ENCODE measurements at regions not wholly inside any gene's neighbourhood (a gene's known extent, or its start where the extent isn't known, plus 50 kb on each side); places are given as distances from the start of the nearest gene placed in this dataset.

GRCh38 chr12:41893491-41893890 is 251.2 kb downstream of the GXYLT1 start:
- Histone ChIP-seq H3K36me3 (ENCODE audit: control insufficient read depth, insufficient read depth, low read length) (no peaks in the 10 kb centered on the region), H2BK20ac (ENCODE audit: low read depth, low read length) (no peak overlapping the region), H3K79me1 (ENCODE audit: low read depth in 1 of 2, low read length in 2 of 2) (no peaks in the 10 kb centered on the region), H2AK5ac (ENCODE audit: low read depth, low read length) (no peak overlapping the region), H3K4ac (ENCODE audit: low read depth, low read length) (no peak overlapping the region), H3K9ac (ENCODE audit: low read depth, low read length) (no peak overlapping the region), H3K4me2 (ENCODE audit: low read depth, low read length) (no peak overlapping the region), H3K4me3 (ENCODE audit: insufficient read depth, low read depth, low read length) (no peak overlapping the region), H3K9me1 (ENCODE audit: insufficient read depth, low read length) (no peaks in the 10 kb centered on the region), H3K56ac (ENCODE audit: extremely low read depth, insufficient read depth, low read length) (no peak overlapping the region), H4K91ac (ENCODE audit: insufficient read depth, low read depth, low read length) (no peak overlapping the region), H4K20me1 (ENCODE audit: insufficient read depth, low read length) (no peaks in the 10 kb centered on the region), H3K18ac (ENCODE audit: low read depth, low read length) (no peak overlapping the region), H3K27me3 (ENCODE audit: control insufficient read depth, insufficient read depth, low read length) (no peaks in the 10 kb centered on the region), H2BK15ac (ENCODE audit: low read depth, low read length) (no peak overlapping the region), H4K5ac (ENCODE audit: low read depth, low read length) (no peak overlapping the region), H3K14ac (replicated peaks; ENCODE audit: low read depth, low read length) (no peak overlapping the region), H4K8ac (ENCODE audit: low read depth in 2 of 2, low read length in 2 of 2) (no peak overlapping the region), H2BK120ac (ENCODE audit: low read depth, low read length) (no peak overlapping the region), H3K27ac (ENCODE audit: insufficient read depth, low read length) (no peak overlapping the region), H2AFZ (replicated peaks; ENCODE audit: low read length, poor library complexity) (no peak overlapping the region), H3K4me1 (ENCODE audit: control insufficient read depth, insufficient read depth, low read length) (no peaks in the 10 kb centered on the region), H2AK9ac (replicated peaks; ENCODE audit: low read depth, low read length, poor library complexity) (no peak overlapping the region), H3K23ac (ENCODE audit: low read depth, low read length) (no peak overlapping the region), H3K9me3 (ENCODE audit: control insufficient read depth, insufficient read depth, low read length) (no peaks in the 10 kb centered on the region), H2BK5ac (ENCODE audit: low read depth, low read length, poor library complexity, severe bottlenecking) (no peak overlapping the region)
- ChIA-PET POLR2A (ENCODE audit: unreplicated experiment) (no interaction called here), CTCF (no interaction called here)
- in situ Hi-C loops (cut with MboI; ENCODE audit: low sequenced_read_pairs), result no loop called here
- dilution Hi-C loops (cut with HindIII; ENCODE audit: low sequenced_read_pairs, unreplicated experiment), result no loop called here
- intact Hi-C loops (cut with micrococcal nuclease), result no loop called here
- no CpG with 5 or more reads among the region's 3 CpGs for WGBS, 2 experiments (ENCODE audit: extremely low coverage in 2 of 2, insufficient read length in 1 of 2)
- ATAC-seq (ENCODE audit: low read depth) (no peak), DNase-seq (no peak)
- BruUV-seq (replicated peaks), result no TSS peak
- no peak for TF ChIP-seq RFX5 (IDR thresholded peaks at IDR 0.05; ENCODE audit: low read depth, low read length)
- no peak for TF ChIP-seq MAFK (IDR thresholded peaks at IDR 0.05; ENCODE audit: low read depth, low read length)
- no peak for TF ChIP-seq FOS (IDR thresholded peaks at IDR 0.05; ENCODE audit: low read depth, low read length)
- no peak for TF ChIP-seq CHD1 (IDR thresholded peaks at IDR 0.05; ENCODE audit: low read depth, low read length)
- no peak for TF ChIP-seq MAZ (IDR thresholded peaks at IDR 0.05; ENCODE audit: borderline replicate concordance, low read depth, low read length)

Data from IMR-90 (cell line).